NCI-H1436 treated with DMSO at 0.1 percent for 48 hours (cell line): ENCODE measurements at regions not wholly inside any gene's neighbourhood (a gene's known extent, or its start where the extent isn't known, plus 50 kb on each side); places are given as distances from the start of the nearest gene placed in this dataset.
"Not testable (repeated sequence)": the region's sequence is repeated elsewhere in the genome, so short reads cannot be mapped to it uniquely, and the experiment has no call there.

ENCODE experiments used
- DNase-seq: peaks from one replicate; lab custom pipeline; 2025; lab: John Stamatoyannopoulos, UW

DNA sequence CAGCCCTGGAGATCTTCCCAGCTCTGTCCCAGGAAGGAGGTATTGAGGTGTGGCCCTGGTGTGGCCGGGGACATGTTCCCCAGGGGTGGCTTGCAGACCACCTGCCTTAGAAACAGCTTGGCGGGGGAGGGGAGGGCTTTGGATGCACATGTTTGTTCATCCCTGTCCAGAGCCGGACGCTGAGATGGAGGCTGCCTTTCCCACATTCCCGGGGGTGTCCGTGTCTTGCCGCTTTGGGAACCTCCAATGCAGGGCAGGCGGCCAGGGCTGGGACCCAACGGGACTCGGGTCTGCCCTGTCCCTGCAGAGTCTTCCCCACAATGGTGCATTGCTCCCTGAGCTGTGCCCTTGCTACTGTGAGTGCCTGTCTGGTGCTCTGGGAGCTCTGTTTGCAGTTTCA lies 319.5 kb upstream of the SFSWAP start:
- no peak for DNase-seq

DNA sequence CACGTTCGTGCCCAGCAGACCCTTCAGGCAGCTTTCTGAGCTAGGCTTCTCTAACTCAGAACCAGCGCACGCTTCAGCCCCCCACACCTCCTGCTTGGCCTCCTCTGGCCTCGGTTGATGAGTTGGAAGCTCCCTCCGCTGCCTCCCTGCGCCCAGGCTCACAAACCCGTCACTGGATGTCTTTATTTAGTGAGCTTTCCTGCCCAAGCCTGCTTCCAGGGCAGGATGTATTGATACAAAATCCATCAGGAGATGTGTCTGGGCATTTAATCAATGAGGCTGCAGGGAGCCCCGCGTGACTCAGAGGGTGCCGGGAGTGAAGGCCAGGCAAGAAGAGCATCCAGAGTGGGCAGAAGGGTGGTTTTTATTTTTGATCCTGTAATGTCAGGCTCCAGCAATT lies 316.1 kb upstream of the SFSWAP start:
- DNase-seq = not testable (repeated sequence)

DNA sequence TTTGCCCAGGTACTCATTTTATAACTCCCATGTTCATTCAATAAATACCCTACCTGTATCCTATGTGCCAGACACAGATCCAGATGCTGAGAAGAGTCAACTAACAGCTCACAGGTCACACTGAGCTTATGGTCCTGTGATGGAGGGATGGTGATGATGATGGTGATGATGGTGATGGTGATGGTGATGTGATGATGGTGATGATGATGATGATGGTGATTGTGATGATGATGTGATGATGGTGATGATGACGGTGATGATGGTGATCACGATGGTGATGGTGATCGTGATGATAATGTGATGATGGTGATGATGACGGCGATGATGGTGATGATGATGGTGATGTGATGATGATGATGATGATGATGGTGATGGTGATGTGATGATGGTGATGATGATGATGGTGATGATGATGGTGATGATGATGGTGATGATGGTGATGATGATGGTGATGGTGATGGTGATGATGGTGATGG lies 315.6 kb upstream of the SFSWAP start:
- DNase-seq = not testable (repeated sequence)

GRCh38 chr12:131395971-131396573 lies 314.8 kb upstream of the SFSWAP start:
- DNase-seq = no peak

DNA sequence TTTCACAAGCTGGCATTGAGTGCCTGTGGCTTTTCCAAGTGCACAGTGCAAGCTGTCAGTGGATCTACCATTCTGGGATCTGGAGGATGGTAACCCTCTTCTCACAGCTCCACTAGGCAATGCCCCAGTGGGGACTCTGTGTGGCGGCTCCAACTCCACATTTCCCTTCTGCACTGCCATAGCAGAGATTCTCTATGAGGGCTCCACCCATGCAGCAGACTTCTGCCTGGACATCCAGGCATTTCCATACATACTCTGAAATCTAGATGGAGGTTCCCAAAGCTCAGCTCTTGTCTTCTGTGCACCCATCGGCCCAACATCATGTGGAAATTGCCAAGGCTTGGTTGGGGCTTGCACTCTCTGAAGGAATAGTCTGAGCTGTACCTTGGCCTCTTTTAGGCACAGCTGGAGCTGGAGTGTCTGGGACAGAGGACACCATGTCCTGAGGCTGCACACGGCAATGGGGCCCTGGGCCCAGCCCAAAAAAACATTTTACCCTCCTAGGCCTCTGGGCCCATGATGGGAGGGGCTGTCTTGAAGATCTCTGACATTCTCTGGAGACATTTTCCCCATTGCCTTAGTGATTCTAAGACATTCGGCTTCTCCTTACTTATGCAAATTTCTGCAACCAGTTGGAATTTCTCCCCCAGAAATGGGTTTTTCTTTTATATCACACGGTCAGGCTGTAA lies 313.3 kb upstream of the SFSWAP start:
- no peak for DNase-seq

- DNase-seq = no peak
Measured at GRCh38 chr12:131399000-131399399, 311.9 kb upstream of the SFSWAP start.

DNA sequence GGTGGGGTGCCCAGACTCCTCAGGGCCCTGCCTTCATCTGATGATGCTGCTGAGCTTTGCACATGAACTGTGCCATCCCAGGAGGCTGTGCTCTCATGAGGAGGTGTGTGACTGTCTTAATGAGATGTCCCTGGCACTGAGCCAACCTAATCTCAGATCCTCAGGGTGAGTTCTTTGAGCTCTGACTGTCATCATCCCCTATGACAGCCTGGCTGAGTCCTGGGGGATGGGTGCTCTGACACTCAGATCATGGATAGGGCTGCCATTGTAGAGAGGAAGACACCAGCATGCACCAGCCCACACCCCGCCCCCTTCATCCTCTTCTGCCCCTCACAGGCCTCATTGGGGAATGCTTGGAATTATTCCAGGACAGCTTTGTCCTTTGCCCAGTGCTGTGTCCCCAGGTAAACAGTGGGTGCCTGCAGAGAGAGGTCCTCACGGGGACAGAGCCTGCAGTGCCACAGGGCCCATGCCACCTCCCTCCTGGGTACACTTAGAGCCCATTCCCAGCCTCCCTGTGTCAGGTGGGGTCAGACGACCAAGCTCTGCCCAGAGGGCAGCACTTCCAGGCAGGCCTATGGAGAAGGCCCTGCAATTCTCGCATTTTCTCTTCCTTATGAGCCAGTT lies 310.1 kb upstream of the SFSWAP start:
- DNase-seq = not testable (repeated sequence)

DNA sequence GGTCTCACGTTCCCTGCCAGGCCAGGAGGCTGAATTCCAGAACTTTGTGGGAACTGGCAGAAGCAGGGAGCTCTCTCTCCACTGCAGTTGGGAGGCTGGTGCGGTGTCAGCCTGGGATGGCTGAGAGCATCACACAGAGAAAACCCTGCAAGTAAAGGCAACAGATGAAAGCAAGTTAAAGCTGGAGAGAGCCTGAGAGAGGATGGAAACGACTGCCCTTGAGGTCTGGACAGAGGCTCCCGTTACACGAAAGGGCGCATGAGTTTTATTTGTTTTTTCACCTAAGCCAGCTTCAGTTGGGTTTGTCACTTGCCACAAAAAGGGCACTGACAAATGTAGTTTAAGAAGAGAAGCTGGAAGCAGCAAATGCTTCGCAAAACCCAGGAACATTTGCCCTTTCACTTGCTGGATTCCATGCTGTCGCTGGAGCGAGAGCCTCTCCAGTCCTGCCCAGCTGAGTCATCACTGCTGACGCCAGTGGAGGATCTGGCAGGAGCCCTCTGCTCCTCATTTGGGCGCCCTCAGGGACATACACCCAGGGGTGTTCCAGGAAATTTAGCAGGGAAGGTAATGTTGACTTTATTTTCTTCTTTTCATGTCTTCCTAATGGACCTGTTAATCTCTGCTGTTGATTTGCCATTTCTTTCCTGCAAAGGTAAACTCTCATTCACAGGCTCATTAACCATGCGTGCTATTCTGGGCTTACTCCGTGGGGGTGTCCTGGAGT lies 308.8 kb upstream of the SFSWAP start:
- DNase-seq = not testable (repeated sequence)

DNA sequence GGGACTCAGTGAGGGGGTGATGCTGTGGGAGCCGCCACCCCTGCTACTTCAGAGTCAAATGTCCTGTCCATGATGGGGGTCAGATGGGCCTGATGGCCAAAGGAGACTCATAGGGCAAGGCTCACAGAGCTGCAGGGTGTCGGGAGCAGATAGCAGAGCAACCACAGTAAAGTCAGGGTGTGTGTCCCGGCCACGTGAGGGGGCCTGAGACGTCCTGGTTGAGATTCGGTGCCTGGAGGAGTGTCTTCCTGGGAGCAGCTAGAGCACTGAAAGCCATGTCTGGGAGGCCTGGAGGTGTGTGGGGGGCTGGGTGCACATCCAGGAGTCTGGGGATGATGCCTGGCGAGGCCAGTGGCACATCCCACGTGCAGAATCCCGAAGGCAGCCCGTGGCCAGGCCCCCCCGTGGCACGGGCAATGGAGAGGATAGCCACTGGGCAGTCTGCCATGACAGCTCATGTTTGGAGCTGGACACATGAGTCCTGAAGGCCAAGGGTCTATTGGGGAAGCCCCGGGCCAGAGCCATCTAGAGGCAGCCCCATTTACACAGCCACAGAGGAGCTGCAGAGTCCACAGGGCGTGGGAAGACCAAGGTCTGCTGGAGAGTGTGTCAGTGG lies 308.0 kb upstream of the SFSWAP start:
- no peak for DNase-seq

DNA sequence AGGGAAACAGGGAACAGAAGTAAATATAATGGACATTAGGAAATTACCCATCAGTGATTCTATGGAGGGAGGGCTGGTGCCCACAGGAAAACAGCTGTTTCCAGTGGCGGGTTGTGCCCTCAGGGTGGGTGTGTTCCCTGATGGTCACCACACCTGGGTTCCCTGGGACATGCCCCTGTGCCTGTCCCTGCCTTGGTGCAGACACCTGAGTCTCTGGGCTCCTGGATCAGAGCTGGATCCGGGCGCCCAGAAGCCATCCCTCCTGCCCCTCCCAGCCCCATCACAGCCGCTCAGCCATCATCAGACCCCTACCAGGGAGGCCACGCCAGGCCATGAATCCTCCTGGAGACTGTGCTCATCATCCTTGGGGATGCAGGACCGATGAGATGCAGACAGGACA lies 307.2 kb upstream of the SFSWAP start:
- DNase-seq = no peak

DNA sequence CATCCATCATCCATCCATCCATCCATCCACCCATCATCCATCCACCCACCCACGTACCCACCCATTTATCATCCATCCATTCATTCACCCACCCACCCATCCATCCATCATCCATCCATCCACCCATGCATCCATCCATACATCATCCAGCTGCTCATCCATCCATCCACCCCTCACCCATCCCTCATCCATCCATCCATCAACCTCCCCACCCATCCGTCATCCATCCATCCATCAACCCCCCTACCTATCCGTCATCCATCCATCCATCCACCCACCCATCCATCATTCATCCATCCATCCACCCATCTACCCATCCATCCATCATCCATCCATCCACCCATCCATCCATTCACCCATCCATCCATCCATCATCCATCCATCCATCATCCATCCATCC lies 306.2 kb upstream of the SFSWAP start:
- no peak for DNase-seq

GRCh38 chr12:131407221-131408035 lies 303.5 kb upstream of the SFSWAP start:
- DNase-seq = no peak

- DNase-seq = no peak
Measured at GRCh38 chr12:131408036-131408365, 302.9 kb upstream of the SFSWAP start.

DNA sequence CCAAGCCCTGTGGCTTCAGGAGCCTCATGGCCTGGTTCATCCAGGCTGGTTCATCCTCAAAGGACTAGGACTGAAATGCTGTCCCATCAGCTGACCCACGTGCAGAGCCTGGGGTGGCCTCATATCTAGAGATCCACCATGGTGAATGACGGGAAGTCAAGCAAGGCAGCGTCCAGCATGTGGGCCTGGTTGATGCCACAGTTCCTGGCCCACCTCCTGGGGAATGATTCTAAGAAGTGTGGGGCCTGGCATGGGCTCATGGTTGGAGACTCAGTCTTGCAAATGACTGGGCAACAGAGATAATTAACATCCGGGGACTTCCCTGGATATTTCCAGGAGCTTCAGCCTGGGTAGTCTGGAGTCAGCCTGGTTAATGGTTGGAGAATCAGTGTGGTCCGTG lies 302.4 kb upstream of the SFSWAP start:
- DNase-seq = no peak

DNA sequence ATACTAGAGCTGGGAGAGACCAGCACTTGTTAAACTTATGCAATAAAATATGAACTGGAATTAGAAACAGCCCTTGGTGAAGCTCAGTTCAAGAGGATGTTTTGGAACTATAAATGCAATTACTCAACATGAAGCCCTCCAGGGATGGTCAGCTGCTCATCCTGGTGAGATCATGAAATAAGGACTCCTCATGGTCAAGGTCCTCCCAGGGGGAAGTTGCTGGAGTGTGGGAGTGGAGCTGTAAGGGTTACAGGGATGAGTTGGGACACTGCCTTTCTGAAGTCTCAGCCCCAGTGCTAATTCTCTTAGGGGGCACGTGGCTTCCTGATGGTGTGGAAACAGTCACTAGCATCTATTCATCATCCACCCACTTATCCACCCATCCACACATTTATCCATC lies 301.7 kb upstream of the SFSWAP start:
- no peak for DNase-seq

DNA sequence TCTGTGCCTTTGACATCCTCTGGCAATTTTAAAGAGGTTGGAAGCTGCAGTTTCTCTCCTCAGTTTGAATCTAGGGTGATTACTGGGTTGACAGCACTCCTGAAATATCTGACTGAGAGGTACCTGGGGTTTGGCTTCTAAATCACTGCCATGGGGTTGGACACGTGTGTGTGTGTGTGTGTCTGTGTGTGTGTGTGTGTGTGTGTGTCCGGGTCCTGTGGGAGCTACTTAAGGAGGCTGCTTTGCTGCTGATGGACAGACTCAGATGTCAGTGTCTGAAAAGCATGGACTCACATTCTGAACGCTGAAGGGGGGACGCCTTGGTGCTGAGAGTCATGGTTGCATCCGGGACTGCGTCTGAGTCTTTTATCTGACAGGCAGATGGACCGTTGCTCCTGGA lies 299.1 kb upstream of the SFSWAP start:
- not testable (repeated sequence) for DNase-seq

- no peak for DNase-seq
Measured at GRCh38 chr12:131413006-131413405, 297.9 kb upstream of the SFSWAP start.

DNA sequence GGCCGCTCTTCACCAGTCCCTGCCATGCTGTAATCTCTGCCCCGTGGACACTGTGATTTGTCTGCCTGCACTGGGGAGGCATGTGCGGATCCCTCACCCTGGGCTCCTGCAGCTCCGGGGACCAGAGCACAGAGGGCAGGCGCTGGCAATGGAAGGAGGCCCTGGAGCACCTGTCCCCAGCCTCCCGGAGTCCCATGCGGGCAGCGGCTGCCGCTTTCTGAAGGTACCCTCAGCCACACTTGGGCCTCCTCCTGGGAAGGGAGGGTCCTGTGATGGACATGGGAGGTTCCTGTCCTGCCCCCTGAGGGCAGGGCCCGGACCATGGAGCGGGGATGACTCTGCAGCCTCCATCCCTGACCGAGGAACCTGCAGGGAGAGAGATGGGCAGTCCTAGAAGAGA lies 297.4 kb upstream of the SFSWAP start:
- no peak for DNase-seq

DNA sequence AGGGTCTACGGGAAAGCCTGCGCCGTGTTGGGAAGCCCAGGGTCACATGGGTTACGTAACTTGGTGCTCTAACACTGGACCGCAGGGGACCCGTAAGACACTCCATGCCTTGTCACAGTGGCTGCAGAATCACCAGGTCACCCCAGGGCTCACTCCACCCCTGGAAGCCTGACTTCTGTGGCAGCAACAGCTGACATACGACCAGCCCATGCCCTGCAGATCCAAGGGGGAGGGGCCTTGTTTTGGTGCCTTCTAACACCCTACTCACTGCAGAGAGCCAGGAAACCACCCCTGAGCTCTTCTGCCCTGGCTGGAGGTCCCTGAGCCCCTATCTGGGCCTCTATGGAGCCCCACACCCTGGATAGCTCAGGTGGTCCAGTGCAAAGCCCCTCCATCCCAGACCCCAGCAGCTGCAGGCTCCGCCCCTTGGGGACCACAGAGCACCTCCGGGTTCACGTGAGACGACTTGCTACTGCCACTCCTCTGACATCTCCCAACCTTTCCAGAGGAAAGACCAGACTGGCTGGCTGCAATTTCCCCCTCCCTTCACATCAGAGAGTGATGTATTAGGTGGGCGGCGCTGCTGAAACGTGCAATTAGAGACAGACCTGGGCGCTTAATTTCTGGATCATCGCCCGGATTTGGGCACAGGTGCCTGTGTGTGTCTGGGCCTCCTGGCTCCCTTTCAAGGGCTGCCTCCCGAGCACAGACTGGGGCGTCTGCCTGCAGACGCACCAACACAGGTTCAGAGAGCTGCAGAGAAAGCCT lies 296.6 kb upstream of the SFSWAP start:
- not testable (repeated sequence) for DNase-seq

DNA sequence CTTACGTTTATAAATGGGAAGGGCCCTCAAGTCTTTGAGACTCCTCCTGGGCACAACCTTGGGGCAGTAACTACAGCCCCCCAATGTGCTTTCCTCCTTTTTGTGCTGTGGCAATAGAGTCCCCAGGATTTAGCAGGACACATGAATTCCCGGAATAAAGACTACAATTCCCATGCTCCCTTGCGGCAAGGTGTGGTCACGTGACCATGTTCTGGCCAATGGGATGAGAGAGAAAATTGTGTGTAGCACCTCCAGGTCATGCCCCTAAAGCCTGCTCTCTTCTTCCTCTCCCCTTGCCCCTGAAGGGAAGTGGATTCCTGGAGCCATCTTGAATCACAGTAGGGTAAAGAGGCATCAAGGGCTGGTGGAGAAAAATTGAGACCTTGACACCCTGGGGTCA lies 295.1 kb upstream of the SFSWAP start:
- no peak for DNase-seq

DNA sequence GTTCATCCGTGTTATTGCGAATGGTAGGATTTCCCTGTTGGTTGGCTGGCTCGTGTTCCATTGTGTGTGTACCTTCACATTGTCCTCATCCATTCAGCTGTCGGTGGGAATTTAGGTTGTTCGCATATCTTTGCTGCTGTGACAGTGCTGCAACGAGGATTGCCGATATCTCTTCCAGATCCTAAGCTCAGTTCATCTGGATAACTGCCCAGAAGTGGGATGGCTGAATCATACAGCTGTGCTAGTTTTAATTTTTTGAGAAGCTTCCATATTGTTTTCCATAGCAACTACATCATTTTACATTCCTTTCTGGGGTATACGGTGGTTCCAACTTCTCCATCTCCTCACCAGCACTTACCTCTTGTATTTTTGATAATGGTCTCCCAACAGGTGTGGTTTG lies 292.8 kb upstream of the SFSWAP start:
- no peak for DNase-seq
